OCI-LY3 (cell line): ENCODE measurements at regions not wholly inside any gene's neighbourhood (a gene's known extent, or its start where the extent isn't known, plus 50 kb on each side); places are given as distances from the start of the nearest gene placed in this dataset.

ENCODE experiments used
- H2AFZ ChIP-seq: fragments of 200-600, 300-600 bp; shearing (Covaris generic); 2 replicates; pipeline ENCODE4 v1.6.0; 2014; ENCODE audit warnings: antibody characterized with exemption, low read depth, low read length
- H3K27ac ChIP-seq: fragments of 200-600, 300-600 bp; sonication (generic); 2 replicates; pipeline ENCODE4 v1.5.1; 2014; ENCODE audit warnings: mild to moderate bottlenecking, low read length, moderate library complexity, mixed read lengths
- H3K27me3 ChIP-seq: fragments of 200-600, 300-600 bp; sonication (generic); 2 replicates; pipeline ENCODE4 v1.6.1; 2014; ENCODE audit warnings: low read depth, low read length, mixed read lengths
- H3K36me3 ChIP-seq: fragments of 200-600, 300-600 bp; sonication (generic); replicated peaks from 2 replicates; pipeline ENCODE3; 2014; ENCODE audit warnings: low read depth, low read length, mixed read lengths
- H3K4me1 ChIP-seq: fragments of 300-600, 200-600 bp; sonication (generic); 2 replicates; pipeline ENCODE4 v1.6.1; 2014; ENCODE audit warnings: low read length, mixed read lengths
- H3K4me2 ChIP-seq: fragments of 200-600, 300-600 bp; sonication (generic); 2 replicates; pipeline ENCODE4 v1.6.1; 2014; ENCODE audit warnings: low read length, mixed read lengths
- H3K4me3 ChIP-seq: fragments of 300-600, 200-600 bp; sonication (generic); 2 replicates; pipeline ENCODE4 v1.5.1; 2014; ENCODE audit warnings: antibody characterized with exemption, mild to moderate bottlenecking, low read length, moderate library complexity
- H3K79me2 ChIP-seq: fragments of 300-600, 200-600 bp; shearing (Covaris generic); 2 replicates; pipeline ENCODE4 v1.6.1; 2014; ENCODE audit warnings: mild to moderate bottlenecking, low read length, mixed read lengths
- H3K9ac ChIP-seq: fragments of 300-600, 200-600 bp; shearing (Covaris generic); 2 replicates; pipeline ENCODE4 v1.6.0; 2014; ENCODE audit warnings: mild to moderate bottlenecking, low read length, moderate library complexity
- H3K9me3 ChIP-seq: fragments of 200-600, 300-600 bp; shearing (Covaris generic); 2 replicates; pipeline ENCODE4 v1.6.1; 2014; ENCODE audit warnings: low read length, mixed read lengths; ENCODE audit not compliant: insufficient read depth
- H4K20me1 ChIP-seq: fragments of 200-600, 300-600 bp; sonication (generic); 2 replicates; pipeline ENCODE4 v1.6.1; 2016; ENCODE audit warnings: low read length, mixed read lengths; ENCODE audit not compliant: insufficient read depth
- EZH2phosphoT487 ChIP-seq: fragments of 200-600 bp; shearing (Covaris generic); IDR thresholded peaks from 2 replicates; pipeline ENCODE4 v1.6.1; 2018; ENCODE audit warnings: antibody characterized with exemption, mixed run types, low read depth
- TF ChIP-seq, protein P1 (sequence below): fragments of 200-600, 300-600 bp; sonication (generic); IDR thresholded peaks from 2 replicates; pipeline ENCODE4 v1.5.1; 2014; ENCODE audit warnings: antibody characterized with exemption, low read length, low read depth

DNA sequence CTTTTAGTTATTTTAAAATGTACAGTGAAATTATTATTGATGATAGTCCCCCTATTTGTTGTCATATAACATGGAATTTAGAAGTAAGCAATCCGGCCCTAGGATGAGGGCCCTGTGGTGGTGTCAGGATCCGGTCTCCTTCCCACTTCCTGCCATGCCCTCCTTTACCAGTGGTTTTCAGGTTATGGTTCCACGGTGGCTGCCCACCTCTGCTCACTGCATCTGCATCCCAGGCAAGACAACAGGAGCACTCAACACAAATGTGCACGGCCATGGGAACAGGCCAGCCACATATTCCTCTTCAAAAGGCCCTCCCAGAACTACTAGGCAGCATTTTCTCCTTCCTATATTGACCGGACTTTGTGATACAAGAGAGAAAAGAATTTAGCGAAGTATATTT is 1007.2 kb downstream of the TBC1D22A start:
- H3K27ac ChIP-seq: no peak overlapping the region
- H4K20me1 ChIP-seq: no peaks in the 10 kb centered on the region
- H3K27me3 ChIP-seq: peaks cover 3% of the 10 kb centered on the region; the same call in 1 of the 2 replicates
- H2AFZ ChIP-seq: no peak overlapping the region
- no peak overlapping the region for H3K4me3 ChIP-seq
- H3K4me1 ChIP-seq: no peaks in the 10 kb centered on the region
- H3K79me2 ChIP-seq: no peaks in the 10 kb centered on the region
- no peaks in the 10 kb centered on the region for H3K9me3 ChIP-seq
- TF ChIP-seq EZH2phosphoT487: no peak
- TF ChIP-seq, protein P1, sequence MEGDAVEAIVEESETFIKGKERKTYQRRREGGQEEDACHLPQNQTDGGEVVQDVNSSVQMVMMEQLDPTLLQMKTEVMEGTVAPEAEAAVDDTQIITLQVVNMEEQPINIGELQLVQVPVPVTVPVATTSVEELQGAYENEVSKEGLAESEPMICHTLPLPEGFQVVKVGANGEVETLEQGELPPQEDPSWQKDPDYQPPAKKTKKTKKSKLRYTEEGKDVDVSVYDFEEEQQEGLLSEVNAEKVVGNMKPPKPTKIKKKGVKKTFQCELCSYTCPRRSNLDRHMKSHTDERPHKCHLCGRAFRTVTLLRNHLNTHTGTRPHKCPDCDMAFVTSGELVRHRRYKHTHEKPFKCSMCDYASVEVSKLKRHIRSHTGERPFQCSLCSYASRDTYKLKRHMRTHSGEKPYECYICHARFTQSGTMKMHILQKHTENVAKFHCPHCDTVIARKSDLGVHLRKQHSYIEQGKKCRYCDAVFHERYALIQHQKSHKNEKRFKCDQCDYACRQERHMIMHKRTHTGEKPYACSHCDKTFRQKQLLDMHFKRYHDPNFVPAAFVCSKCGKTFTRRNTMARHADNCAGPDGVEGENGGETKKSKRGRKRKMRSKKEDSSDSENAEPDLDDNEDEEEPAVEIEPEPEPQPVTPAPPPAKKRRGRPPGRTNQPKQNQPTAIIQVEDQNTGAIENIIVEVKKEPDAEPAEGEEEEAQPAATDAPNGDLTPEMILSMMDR: no peak
- H3K36me3 ChIP-seq: no peaks in the 10 kb centered on the region
- H3K4me2 ChIP-seq: no peak overlapping the region
- H3K9ac ChIP-seq: no peak overlapping the region

- Histone ChIP-seq H3K4me1 (no peaks in the 10 kb centered on the region), H3K4me2 (no peak overlapping the region), H3K79me2 (no peaks in the 10 kb centered on the region), H3K27me3 (no peaks in the 10 kb centered on the region), H2AFZ (no peak overlapping the region), H3K9me3 (no peaks in the 10 kb centered on the region), H3K27ac (no peak overlapping the region), H3K4me3 (no peak overlapping the region), H4K20me1 (no peaks in the 10 kb centered on the region), H3K9ac (no peak overlapping the region), H3K36me3 (no peaks in the 10 kb centered on the region)
- TF ChIP-seq EZH2phosphoT487: no peak
- TF ChIP-seq, protein P1: no peak
These were observed 1005.6 kb downstream of the TBC1D22A start for GRCh38 chr22:47768027-47768426.

DNA sequence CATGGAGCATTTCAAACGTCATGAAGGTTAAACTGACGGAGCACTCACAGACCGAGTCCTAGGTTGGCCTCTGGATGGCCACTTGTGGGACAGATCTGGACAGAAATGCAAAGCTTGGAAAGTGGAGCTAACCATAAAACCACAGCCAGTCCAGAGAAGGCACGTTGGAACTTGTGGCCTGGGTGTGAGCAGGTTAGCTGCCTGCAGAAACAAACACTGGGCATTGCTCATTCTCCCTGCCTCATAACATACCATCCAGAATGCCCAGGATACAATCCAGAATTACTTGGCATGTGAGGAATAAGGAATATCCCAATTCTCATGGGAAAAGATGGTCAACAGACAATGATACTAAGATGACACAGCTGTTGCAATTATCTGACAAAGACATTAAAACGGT is 1005.0 kb downstream of the TBC1D22A start:
- H3K36me3 ChIP-seq: no peaks in the 10 kb centered on the region
- TF ChIP-seq EZH2phosphoT487: no peak
- TF ChIP-seq, protein P1: no peak
- H2AFZ ChIP-seq: no peak overlapping the region
- no peak overlapping the region for H3K27ac ChIP-seq
- H3K79me2 ChIP-seq: no peaks in the 10 kb centered on the region
- H4K20me1 ChIP-seq: no peaks in the 10 kb centered on the region
- no peaks in the 10 kb centered on the region for H3K27me3 ChIP-seq
- H3K9ac ChIP-seq: no peak overlapping the region
- H3K9me3 ChIP-seq: no peaks in the 10 kb centered on the region
- no peak overlapping the region for H3K4me2 ChIP-seq
- H3K4me1 ChIP-seq: no peaks in the 10 kb centered on the region
- no peak overlapping the region for H3K4me3 ChIP-seq

DNA sequence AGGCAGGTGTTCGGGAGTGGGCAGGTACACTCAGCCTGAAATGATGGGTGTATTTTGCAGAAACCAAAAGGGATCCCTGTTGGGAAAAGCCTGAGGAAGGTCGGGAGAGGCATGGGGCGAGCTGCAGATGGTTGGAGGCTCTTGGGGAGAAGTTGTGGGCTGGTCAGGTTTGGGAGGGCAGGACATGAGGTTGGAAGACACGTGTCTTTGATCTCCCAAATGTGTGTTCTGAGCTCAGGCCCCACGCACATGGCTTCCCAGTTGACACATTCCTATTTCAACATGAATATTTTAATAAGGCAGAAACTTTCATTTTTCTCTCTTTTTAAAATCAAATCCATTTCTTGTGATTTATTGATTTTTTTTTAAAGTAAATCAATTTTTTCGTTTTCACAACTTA is 1003.3 kb downstream of the TBC1D22A start:
- H3K9ac ChIP-seq: no peak overlapping the region
- H3K4me1 ChIP-seq: no peaks in the 10 kb centered on the region
- H2AFZ ChIP-seq: no peak overlapping the region
- H3K4me2 ChIP-seq: no peak overlapping the region
- H3K9me3 ChIP-seq: no peaks in the 10 kb centered on the region
- no peaks in the 10 kb centered on the region for H3K27me3 ChIP-seq
- no peaks in the 10 kb centered on the region for H3K79me2 ChIP-seq
- no peaks in the 10 kb centered on the region for H3K36me3 ChIP-seq
- no peak overlapping the region for H3K27ac ChIP-seq
- H3K4me3 ChIP-seq: no peak overlapping the region
- TF ChIP-seq, protein P1: no peak
- no peak for TF ChIP-seq EZH2phosphoT487
- H4K20me1 ChIP-seq: no peaks in the 10 kb centered on the region
